Endothelial cell (in vitro differentiated cells): ENCODE measurements at regions not wholly inside any gene's neighbourhood (a gene's known extent, or its start where the extent isn't known, plus 50 kb on each side); places are given as distances from the start of the nearest gene placed in this dataset.

Experiments used
- DNase-seq: peaks from one replicate; pipeline ENCODE4 v3.0.0; 2021; ENCODE audit warnings: low spot score
- H3K27ac Mint-ChIP-seq: one replicate; pipeline ENCODE4 v1.8.0; 2021; ENCODE audit warnings: mixed read lengths, inconsistent platforms; ENCODE audit not compliant: unreplicated experiment
- H3K27me3 Mint-ChIP-seq: one replicate; pipeline ENCODE4 v1.8.0; 2021; ENCODE audit warnings: mild to moderate bottlenecking, moderate library complexity, mixed read lengths, inconsistent platforms; ENCODE audit not compliant: unreplicated experiment
- H3K36me3 Mint-ChIP-seq: one replicate; pipeline ENCODE4 v1.8.0; 2021; ENCODE audit warnings: mild to moderate bottlenecking, low read depth, mixed read lengths, inconsistent platforms; ENCODE audit not compliant: unreplicated experiment
- H3K4me1 Mint-ChIP-seq: one replicate; pipeline ENCODE4 v1.8.0; 2021; ENCODE audit warnings: mild to moderate bottlenecking, mixed read lengths, inconsistent platforms; ENCODE audit not compliant: unreplicated experiment
- H3K4me3 Mint-ChIP-seq: one replicate; pipeline ENCODE4 v1.8.0; 2021; ENCODE audit warnings: mild to moderate bottlenecking, mixed read lengths, inconsistent platforms; ENCODE audit not compliant: unreplicated experiment
- H3K9me3 Mint-ChIP-seq: one replicate; pipeline ENCODE4 v1.8.0; 2021; ENCODE audit warnings: mixed read lengths, inconsistent platforms; ENCODE audit not compliant: unreplicated experiment
- CTCF ChIP-seq: fragments of 200-600 bp; sonication (generic); IDR thresholded peaks from one replicate; pipeline ENCODE4 v1.5.0; 2021; ENCODE audit warnings: antibody characterized with exemption; ENCODE audit not compliant: unreplicated experiment

GRCh38 chr1:238767321-238767720, 619.0 kb upstream of the CHRM3 start:
- no peak for DNase-seq
- Mint-ChIP-seq H3K4me3 (no peak overlapping the region), H3K27me3 (no peaks in the 10 kb centered on the region), H3K36me3 (no peaks in the 10 kb centered on the region), H3K27ac (no peak overlapping the region), H3K4me1 (no peaks in the 10 kb centered on the region), H3K9me3 (peaks cover 3% of the 10 kb centered on the region)
- no peak for TF ChIP-seq CTCF

GRCh38 chr1:238764779-238765178, 621.6 kb upstream of the CHRM3 start:
- H3K9me3 Mint-ChIP-seq: peaks cover 3% of the 10 kb centered on the region
- no peaks in the 10 kb centered on the region for H3K4me1 Mint-ChIP-seq
- no peaks in the 10 kb centered on the region for H3K27me3 Mint-ChIP-seq
- no peak overlapping the region for H3K27ac Mint-ChIP-seq
- no peak overlapping the region for H3K4me3 Mint-ChIP-seq
- no peak for TF ChIP-seq CTCF
- no peaks in the 10 kb centered on the region for H3K36me3 Mint-ChIP-seq
- no peak for DNase-seq

DNA sequence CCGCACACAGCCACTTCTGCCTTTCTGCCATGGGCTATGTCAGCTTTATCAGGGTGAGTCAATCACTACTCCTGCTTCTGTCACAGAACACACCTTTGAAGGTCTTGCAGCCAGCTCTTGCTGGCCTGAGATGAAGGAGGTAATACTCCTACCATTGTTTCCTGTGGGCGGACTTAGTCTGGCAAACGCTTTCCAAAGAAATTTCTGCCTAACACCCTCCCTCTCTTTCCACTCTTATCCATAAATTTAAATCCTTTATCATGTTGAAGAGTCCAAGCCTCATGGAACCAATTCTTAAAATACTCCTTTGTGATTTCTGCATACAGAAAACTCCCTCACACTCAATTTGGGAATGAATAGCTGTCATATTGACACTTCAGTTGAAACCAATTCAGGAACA, 633.1 kb upstream of the CHRM3 start:
- Mint-ChIP-seq H3K36me3 (no peaks in the 10 kb centered on the region), H3K27me3 (no peaks in the 10 kb centered on the region), H3K9me3 (no peaks in the 10 kb centered on the region), H3K4me1 (no peaks in the 10 kb centered on the region), H3K4me3 (no peak overlapping the region), H3K27ac (no peak overlapping the region)
- DNase-seq: no peak
- no peak for TF ChIP-seq CTCF

DNA sequence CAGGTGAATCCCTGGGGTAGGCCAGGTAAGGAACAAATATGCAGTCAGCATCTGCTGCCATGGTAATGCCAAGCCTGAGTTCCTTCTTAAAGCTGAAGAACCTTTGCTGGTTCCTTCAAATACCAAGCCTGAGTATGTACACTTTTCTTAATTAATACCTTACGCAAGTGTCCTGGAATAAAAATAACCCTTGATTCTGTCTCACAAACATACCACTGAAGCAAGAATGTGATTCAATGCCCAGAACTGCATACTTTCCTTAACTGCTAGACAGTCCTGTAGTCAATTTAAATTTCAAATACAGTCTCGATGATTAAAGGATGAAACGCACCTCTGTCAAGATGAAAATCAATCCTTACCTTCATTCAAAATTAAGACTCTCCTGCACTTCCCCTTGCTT, 634.0 kb upstream of the CHRM3 start:
- H3K4me1 Mint-ChIP-seq: no peaks in the 10 kb centered on the region

GRCh38 chr1:238745069-238745468, 641.3 kb upstream of the CHRM3 start:
- no peak overlapping the region for H3K27ac Mint-ChIP-seq
- H3K27me3 Mint-ChIP-seq: peaks cover 4% of the 10 kb centered on the region
- no peaks in the 10 kb centered on the region for H3K9me3 Mint-ChIP-seq
- no peaks in the 10 kb centered on the region for H3K36me3 Mint-ChIP-seq
- DNase-seq: no peak
- no peaks in the 10 kb centered on the region for H3K4me1 Mint-ChIP-seq
- no peak for TF ChIP-seq CTCF
- H3K4me3 Mint-ChIP-seq: no peak overlapping the region

More for the DNA sequence above, 634.0 kb upstream of the CHRM3 start:
- Mint-ChIP-seq H3K27ac (no peak overlapping the region), H3K9me3 (no peaks in the 10 kb centered on the region), H3K36me3 (no peaks in the 10 kb centered on the region), H3K4me3 (no peak overlapping the region), H3K27me3 (no peaks in the 10 kb centered on the region)
- no peak for TF ChIP-seq CTCF
- no peak for DNase-seq
